Endothelial cell of umbilical vein (primary cell): ENCODE measurements at regions not wholly inside any gene's neighbourhood (a gene's known extent, or its start where the extent isn't known, plus 50 kb on each side); places are given as distances from the start of the nearest gene placed in this dataset.

ENCODE experiments used
- BruUV-seq: library from RNA; stranded (reverse); fragments of 400-500 nt; replicated peaks from 2 replicates; lab custom pipeline; 2021; lab: Mats Ljungman, UMichigan
- CTCF ChIA-PET: fragments of 300-600, 350-600 bp; sonication (Branson Sonifier 250); formaldehyde crosslinking; loops from one replicate; lab custom pipeline; 2021; ENCODE audit warnings: antibody characterized with exemption, inconsistent platforms; lab: Charles Lee
- POLR2A ChIA-PET: fragments of 300-600, 350-600 bp; sonication (Branson Sonifier 250); formaldehyde crosslinking; loops from one replicate; lab custom pipeline; 2021; ENCODE audit warnings: antibody characterized with exemption, inconsistent platforms; lab: Charles Lee
- DNase-seq: peaks from one replicate; pipeline ENCODE4 v3.0.0-alpha.2; 2011; ENCODE audit warnings: low read depth, low spot score
- FAIRE-seq: peaks from 2 replicates; lab custom pipeline; 2011; peaks lifted over from hg19 to GRCh38; lab: Jason Lieb, UNC
- H2AFZ ChIP-seq: 2 replicates; pipeline ENCODE4 v1.6.0; 2012; ENCODE audit warnings: low read depth, low read length, control low read depth, inconsistent platforms
- H3K27ac ChIP-seq: 2 replicates; pipeline ENCODE4 v1.5.1; 2011; ENCODE audit warnings: low read depth, mild to moderate bottlenecking, control low read depth, low read length, moderate library complexity; ENCODE audit not compliant: insufficient read depth
- H3K27me3 ChIP-seq, 2 experiments: 2 replicates each; pipeline versions ENCODE4 v1.6.0 to v1.6.1; 2011; ENCODE audit warnings: low read length in 2 of 2, mixed read lengths in 1 of 2; ENCODE audit not compliant: control insufficient read depth in 2 of 2, insufficient read depth in 2 of 2
- H3K36me3 ChIP-seq, 2 experiments: 2 replicates in 1 of 2; 3 replicates in 1 of 2; pipeline ENCODE4 v1.5.1; 2011; ENCODE audit warnings: low read length in 2 of 2, mild to moderate bottlenecking in 1 of 2, moderate library complexity in 1 of 2; ENCODE audit not compliant: control insufficient read depth in 2 of 2, insufficient read depth in 2 of 2; ENCODE audit errors: extremely low read depth in 1 of 2
- H3K4me1 ChIP-seq: 3 replicates; pipeline ENCODE4 v1.5.1; 2011; ENCODE audit warnings: mild to moderate bottlenecking, low read length; ENCODE audit not compliant: control insufficient read depth, insufficient read depth; ENCODE audit errors: extremely low read depth
- H3K4me2 ChIP-seq: 2 replicates; pipeline ENCODE4 v1.6.1; 2011; ENCODE audit warnings: low read length, control low read depth, mixed read lengths; ENCODE audit not compliant: insufficient read depth
- H3K4me3 ChIP-seq, 3 experiments: fragments of 200-600 bp in 1 of 3; sonication (generic), shearing (Covaris generic) in 1 of 3; replicated peaks in 1 of 3; 2 replicates each; pipeline ENCODE4 v1.5.1; 2011 to 2016; ENCODE audit warnings: control low read depth in 3 of 3, low read length in 3 of 3, mild to moderate bottlenecking in 2 of 3, inconsistent platforms in 1 of 3, low read depth in 1 of 3, moderate library complexity in 1 of 3; ENCODE audit not compliant: insufficient read depth in 1 of 3
- H3K79me2 ChIP-seq: 2 replicates; pipeline ENCODE4 v1.6.0; 2012; ENCODE audit warnings: low read length, inconsistent platforms; ENCODE audit not compliant: control insufficient read depth, insufficient read depth
- H3K9ac ChIP-seq: replicated peaks from 2 replicates; pipeline ENCODE3; 2011; ENCODE audit warnings: low read length, control low read depth; ENCODE audit not compliant: insufficient read depth; ENCODE audit errors: extremely low read depth
- H3K9me1 ChIP-seq: replicated peaks from 3 replicates; pipeline ENCODE4 v1.6.0; 2011; ENCODE audit warnings: mild to moderate bottlenecking, low read length; ENCODE audit not compliant: control insufficient read depth, insufficient read depth; ENCODE audit errors: extremely low read depth
- H3K9me3 ChIP-seq: replicated peaks from 2 replicates; pipeline ENCODE4 v1.5.1; 2012; ENCODE audit warnings: low read length, inconsistent platforms; ENCODE audit not compliant: control insufficient read depth, insufficient read depth
- H4K20me1 ChIP-seq: replicated peaks from 2 replicates; pipeline ENCODE3; 2011; ENCODE audit warnings: mild to moderate bottlenecking, low read length; ENCODE audit not compliant: control insufficient read depth, insufficient read depth; ENCODE audit errors: extremely low read depth
- CTCF ChIP-seq, 2 donors: IDR thresholded peaks; 1 replicate in 1 of 2; 2 replicates in 1 of 2; pipeline ENCODE4 v1.5.1; 2011; ENCODE audit warnings: low read length in 2 of 2, mild to moderate bottlenecking in 2 of 2, moderate library complexity in 2 of 2, control low read depth in 1 of 2, inconsistent platforms in 1 of 2, low read depth in 1 of 2; ENCODE audit not compliant: insufficient read depth in 1 of 2; ENCODE audit errors: extremely low read depth in 1 of 2
- FOS ChIP-seq: IDR thresholded peaks from 2 replicates; pipeline ENCODE4 v1.6.1; 2011; ENCODE audit warnings: mild to moderate bottlenecking, low read length, moderate library complexity, borderline replicate concordance; ENCODE audit not compliant: insufficient read depth
- GATA2 ChIP-seq: IDR thresholded peaks from 2 replicates; pipeline ENCODE4 v1.7.0; 2011; ENCODE audit warnings: low read depth, mild to moderate bottlenecking, moderate library complexity, mixed read lengths, low read length; ENCODE audit not compliant: insufficient read length, insufficient read depth
- JUN ChIP-seq: IDR thresholded peaks from 2 replicates; pipeline ENCODE4 v1.6.1; 2011; ENCODE audit warnings: borderline replicate concordance, low read depth; ENCODE audit not compliant: insufficient read length, insufficient read depth
- MAX ChIP-seq: IDR thresholded peaks from 2 replicates; pipeline ENCODE4 v1.6.1; 2011; ENCODE audit not compliant: insufficient read depth, insufficient read length
- POLR2A ChIP-seq: IDR thresholded peaks from 2 replicates; pipeline ENCODE4 v1.6.1; 2012; ENCODE audit warnings: low read depth, mild to moderate bottlenecking, control low read depth, low read length
- POLR2AphosphoS5 ChIP-seq: IDR thresholded peaks from 2 replicates; pipeline ENCODE4 v1.6.1; 2012; ENCODE audit warnings: low read depth, mild to moderate bottlenecking, control low read depth, low read length, moderate library complexity; ENCODE audit not compliant: insufficient read depth
- dilution Hi-C: fragments of 300-500 bp; cut with MboI; formaldehyde crosslinking; loops from one replicate; pipeline ENCODE4 v1.15.0; 2019; ENCODE audit warnings: low sequenced_read_pairs; ENCODE audit not compliant: extremely low pct_ligation_motif_present
- intact Hi-C: fragments of 100-400 bp; cut with micrococcal nuclease; formaldehyde crosslinking; loops from one replicate; pipeline ENCODE4 v1.10.0; 2022

- Histone ChIP-seq H2AFZ (no peak overlapping the region), H3K9me1 (no peaks in the 10 kb centered on the region), H3K27ac (no peak overlapping the region), H3K79me2 (no peaks in the 10 kb centered on the region), H3K27me3 (peaks cover 0 to under 1% of the 10 kb centered on the region in 2 experiments), H3K4me2 (no peak overlapping the region), H3K9ac (no peak overlapping the region), H3K4me1 (no peaks in the 10 kb centered on the region), H3K36me3 (no peaks in the 10 kb centered on the region), H4K20me1 (no peaks in the 10 kb centered on the region), H3K4me3 (no peak overlapping the region), H3K9me3 (no peaks in the 10 kb centered on the region)
- intact Hi-C loops: no loop called here
- FAIRE-seq: no peak
- DNase-seq: no peak
- TF ChIP-seq GATA2 (no peak), MAX (no peak)
- ChIA-PET CTCF (no interaction called here), POLR2A (no interaction called here)
- no TSS peak for BruUV-seq
- dilution Hi-C loops: no loop called here
Observed at GRCh38 chr18:70405052-70405451, 116.2 kb downstream of the SOCS6 start.

GRCh38 chr18:70400476-70400875 lies 111.6 kb downstream of the SOCS6 start:
- no peaks in the 10 kb centered on the region for H3K4me1 ChIP-seq
- no peak overlapping the region for H3K27ac ChIP-seq
- no peak overlapping the region for H3K4me3 ChIP-seq
- H3K9ac ChIP-seq: no peak overlapping the region
- no TSS peak for BruUV-seq
- H3K9me3 ChIP-seq: no peaks in the 10 kb centered on the region
- H2AFZ ChIP-seq: no peak overlapping the region
- DNase-seq: no peak
- intact Hi-C loops (no loop called here), dilution Hi-C loops (no loop called here)
- no peak overlapping the region for H3K4me2 ChIP-seq
- TF ChIP-seq JUN: no peak
- no peak for TF ChIP-seq POLR2AphosphoS5
- TF ChIP-seq FOS: no peak
- no peak for TF ChIP-seq POLR2A
- TF ChIP-seq CTCF (IDR thresholded peaks at IDR 0.05; ENCODE audit: extremely low read depth in 1 of 2, insufficient read depth in 1 of 2, low read depth in 1 of 2, low read length in 2 of 2): no peak
- POLR2A ChIA-PET: no interaction called here
- H3K9me1 ChIP-seq: no peaks in the 10 kb centered on the region
- no peaks in the 10 kb centered on the region for H3K36me3 ChIP-seq
- no peaks in the 10 kb centered on the region for H3K79me2 ChIP-seq
- H3K27me3 ChIP-seq: peaks cover 0 to 2% of the 10 kb centered on the region in 2 experiments
- no peaks in the 10 kb centered on the region for H4K20me1 ChIP-seq
- CTCF ChIA-PET: interaction anchor here (1.5 kb wide), 1 partner anchor 33 kb away, joined by 3 read pairs; no protein-coding TSS in a partner anchor
- no peak for FAIRE-seq
